NCI-H82 (cell line): ENCODE measurements at regions not wholly inside any gene's neighbourhood (a gene's known extent, or its start where the extent isn't known, plus 50 kb on each side); places are given as distances from the start of the nearest gene placed in this dataset.
A peak's percentile ranks its signal among the peaks of the same experiment; 100 is the strongest.

Source experiments
- DNase-seq: peaks from one replicate; lab custom pipeline; 2025; lab: John Stamatoyannopoulos, UW

DNA sequence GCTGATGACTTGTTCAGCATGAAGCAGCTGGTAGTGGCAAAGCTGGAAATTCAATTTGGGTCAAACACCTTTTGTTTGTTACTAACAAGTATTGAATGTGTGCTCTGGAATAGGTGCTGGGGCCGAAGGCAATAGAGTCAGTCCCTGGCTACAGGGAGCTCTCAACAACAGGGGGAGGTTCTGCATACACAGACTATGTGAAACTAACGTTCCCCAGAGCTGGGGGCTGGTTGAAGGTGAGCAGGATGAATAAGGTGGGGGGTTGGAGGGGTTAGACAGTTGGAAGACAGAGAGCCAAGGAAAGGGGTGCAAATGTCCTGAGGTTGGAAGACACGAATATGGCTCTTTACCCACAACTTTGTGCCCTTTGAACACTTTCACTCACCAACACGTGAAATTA, 84.1 kb upstream of the PLPP4 start:
- no peak for DNase-seq

DNA sequence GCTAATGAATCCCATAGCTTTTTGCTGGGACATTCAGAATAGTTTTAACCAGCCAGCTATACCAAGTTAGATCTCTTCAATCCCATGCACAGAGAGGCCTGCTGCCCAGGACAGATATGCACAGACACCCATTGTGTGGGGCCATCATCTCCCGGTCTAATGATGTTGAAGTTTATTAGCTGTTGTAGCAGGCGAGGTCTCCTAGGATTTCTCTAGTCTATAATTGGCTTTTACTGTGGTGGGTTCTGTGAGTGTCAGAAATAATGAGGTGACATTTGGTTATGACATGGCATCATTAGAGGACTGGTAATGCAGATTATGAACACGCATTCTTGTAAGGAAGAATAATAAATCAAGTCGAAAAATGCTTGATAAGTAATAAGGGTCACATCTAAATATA, 81.4 kb upstream of the PLPP4 start:
- DNase-seq, result peak; percentile 39

DNA sequence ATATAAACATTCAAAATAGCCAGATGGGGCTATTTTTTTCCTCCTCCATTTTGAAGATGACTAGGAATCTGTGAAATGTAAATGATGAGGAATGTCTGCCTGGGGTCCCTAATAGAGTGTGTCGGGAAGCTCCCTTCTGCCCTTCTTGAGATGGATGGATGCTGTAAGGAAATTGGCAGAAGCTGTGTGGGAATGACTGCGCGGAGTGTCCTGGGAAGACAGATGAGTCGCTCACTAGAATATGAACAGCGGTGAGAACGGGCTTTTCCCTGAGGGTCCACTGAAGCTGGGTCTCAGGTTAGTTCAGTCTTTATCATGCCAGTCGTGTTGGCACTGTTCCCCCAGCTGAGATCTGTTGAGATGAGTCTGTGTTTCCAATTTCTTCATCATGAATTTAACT, 75.1 kb upstream of the PLPP4 start:
- DNase-seq, result no peak

DNA sequence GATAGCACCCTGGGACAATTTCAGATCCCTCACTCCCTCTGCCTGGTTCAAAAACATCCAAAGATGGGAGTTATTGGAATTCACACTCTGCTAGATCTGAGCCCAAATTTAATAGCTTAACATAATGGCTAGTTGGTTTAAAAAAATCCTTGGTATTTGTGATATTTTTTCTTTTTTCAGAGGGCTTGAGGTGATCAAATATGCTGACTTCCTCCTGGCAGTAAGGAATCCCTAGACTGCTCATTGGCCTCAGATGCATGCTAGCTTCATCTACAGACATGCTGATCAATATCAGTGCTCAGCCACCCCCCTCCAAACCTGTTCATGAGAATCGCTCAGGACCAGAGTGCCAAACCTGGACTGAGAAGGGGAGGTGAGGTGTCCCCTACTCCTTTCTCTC, 74.7 kb upstream of the PLPP4 start:
- DNase-seq, result no peak

DNA sequence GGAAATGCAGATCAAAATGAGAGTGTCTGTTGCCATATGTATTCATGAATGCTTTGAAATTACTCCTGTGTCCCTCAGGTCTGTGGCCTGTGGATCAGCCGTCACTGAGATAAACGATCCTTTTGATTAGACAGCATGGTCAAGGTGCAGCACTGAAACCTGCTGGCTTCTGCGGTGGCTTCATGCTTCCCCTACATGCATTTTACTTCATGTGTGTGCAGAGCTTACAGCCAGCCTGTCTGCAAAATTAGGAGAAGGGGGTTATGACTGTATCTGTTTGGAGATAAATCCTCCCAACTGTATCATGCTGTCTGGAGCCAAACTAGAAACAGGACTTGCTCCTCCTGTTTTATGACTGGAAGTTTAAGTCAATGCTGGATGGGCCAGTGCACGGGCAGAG, 71.0 kb upstream of the PLPP4 start:
- no peak for DNase-seq

DNA sequence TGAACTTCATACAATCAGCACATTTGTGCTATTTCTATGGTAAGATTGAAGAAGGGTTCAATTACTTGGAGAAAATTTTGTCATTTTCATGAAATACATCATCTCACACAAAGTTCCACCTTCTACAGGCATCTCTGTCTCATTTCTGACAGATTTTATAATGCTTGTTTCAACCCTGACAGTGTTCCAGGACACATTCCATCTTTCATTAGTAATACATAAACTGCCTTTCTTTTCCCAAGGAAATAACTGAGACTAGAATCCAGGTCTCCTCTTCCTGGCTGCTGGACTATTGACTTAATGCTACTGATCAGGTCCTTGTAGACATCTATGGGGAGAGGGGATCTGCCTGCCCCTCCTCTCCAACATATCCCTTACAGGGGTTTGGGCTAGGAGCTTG, 70.1 kb upstream of the PLPP4 start:
- no peak for DNase-seq

DNA sequence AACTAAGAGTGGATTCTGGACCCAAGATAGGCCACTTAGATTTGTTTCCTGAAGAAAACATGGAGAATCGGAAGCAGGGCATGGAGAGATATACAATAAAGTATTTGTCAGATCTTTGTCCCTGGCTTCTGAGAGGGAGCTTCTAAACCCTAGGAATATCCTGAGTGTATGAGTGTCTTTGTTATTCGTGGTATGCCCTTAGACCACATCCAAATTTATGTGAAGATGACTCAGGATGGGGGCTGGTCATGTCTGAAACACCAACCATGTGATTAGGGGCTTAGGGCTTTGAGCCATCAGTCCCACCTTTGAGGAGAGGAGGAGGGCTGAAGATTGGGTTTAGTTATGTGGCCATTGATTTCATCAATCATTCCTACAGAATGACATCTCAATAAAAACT, 69.7 kb upstream of the PLPP4 start:
- no peak for DNase-seq

DNA sequence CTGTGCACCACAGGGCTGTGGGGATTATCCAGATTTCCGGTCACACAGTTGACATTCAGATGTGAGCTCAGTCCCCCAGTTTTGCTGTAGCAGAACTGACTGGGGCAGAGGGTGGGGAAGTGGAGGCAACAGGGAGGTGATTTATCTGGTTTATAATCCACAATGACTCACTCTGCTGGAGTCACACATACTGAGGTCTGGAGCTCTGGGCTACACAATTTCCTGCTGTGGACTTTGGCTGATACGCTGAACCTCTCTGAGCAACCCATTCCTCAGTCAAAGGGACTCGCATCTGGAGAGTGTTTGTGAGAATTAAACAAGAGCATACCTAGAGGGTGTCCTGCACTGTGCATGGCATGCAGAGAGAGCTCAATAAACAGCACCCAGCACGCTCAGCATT, 64.8 kb upstream of the PLPP4 start:
- no peak for DNase-seq

DNA sequence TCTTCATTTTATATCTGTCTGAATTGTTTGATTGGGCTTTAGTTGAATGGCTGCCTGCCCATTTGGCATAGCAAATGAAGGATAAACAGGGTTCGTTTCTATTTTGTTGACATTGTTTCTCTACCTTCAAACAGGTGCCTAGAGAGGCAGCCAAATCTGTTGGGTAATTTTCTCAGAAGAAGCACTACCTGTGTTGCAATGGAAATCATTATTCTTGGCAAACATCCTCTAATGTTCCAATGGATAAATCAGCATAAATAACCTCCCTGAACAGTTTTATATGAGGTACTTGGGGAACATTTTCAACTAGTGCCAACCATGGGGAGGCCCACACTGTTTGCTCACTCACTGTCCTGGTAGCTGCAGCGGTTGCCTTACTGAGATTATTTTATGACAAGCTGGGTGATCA, 64.4 kb upstream of the PLPP4 start:
- DNase-seq, result no peak

DNA sequence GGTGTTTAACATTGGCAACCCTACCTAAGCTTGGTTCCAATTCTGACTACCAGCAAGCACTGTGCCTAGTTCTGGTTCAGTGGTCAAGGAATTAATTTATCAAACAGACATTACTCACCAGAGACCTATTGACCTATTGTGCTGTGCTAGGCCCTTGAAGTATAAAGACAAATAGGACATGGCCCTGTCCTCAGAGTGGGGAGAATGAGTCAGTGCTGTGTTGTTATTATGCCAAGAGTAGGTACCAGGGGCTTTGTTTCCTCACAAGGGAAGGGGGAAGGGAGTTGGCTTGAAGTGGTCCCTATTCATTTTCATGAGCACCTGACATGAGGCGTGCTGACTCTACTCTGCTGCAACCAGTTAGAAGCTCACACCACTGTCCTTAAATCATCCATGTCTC, 62.6 kb upstream of the PLPP4 start:
- no peak for DNase-seq

DNA sequence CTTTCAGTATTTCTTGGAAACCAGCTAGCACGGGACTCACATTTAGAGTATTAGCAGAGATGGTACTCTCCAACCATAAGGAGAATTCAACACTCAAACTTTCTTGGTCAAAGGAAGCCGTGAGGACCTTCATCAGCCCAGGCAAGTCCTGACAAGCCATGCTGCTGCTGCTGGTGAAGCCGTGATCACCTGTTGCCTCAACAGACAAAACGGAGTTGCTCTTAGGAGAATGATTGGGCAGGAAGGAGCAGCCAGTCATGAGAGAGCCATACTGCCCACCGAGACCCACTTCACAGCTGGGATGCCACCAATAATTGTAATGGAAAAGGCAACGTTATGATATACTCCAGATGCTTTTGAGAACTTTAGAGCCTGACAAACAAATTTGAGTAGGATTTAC, 60.8 kb upstream of the PLPP4 start:
- DNase-seq, result no peak

DNA sequence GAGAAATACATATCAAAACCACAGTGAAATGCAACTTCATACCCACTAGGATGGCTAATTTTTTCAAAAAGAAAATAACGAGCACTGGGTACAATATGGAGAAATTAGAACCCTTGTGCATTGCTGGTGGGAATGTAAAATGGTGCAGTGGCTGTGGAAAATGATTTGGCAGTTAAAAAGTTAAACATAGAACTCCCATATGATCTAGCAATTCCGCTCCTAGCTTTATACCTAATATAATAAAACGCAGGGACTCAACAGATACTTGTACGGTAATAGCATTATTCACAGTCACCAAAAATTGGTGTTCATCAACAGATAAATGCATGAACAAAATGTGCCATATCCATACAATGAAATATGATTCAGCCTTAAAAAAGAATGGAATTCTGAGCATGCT, 58.8 kb upstream of the PLPP4 start:
- DNase-seq, result no peak

DNA sequence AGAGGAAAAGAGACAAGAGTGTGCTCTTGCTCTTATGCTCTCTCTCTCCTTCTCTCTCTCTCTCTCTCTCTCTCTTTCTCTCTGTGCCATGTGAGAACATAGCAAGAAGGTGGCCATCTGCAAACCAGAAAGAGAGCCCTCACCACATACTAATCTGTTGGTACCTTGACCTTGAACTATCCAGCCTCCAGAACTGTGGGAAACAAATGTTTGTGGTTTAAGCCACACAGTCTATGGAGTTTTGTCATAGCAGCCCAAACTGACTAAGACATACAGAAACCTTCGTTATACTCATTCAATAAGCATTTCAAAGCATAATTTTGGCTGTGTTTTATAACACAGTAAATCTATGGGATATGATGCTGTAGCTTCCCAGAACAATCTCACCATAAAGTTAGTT, 56.4 kb upstream of the PLPP4 start:
- no peak for DNase-seq

DNA sequence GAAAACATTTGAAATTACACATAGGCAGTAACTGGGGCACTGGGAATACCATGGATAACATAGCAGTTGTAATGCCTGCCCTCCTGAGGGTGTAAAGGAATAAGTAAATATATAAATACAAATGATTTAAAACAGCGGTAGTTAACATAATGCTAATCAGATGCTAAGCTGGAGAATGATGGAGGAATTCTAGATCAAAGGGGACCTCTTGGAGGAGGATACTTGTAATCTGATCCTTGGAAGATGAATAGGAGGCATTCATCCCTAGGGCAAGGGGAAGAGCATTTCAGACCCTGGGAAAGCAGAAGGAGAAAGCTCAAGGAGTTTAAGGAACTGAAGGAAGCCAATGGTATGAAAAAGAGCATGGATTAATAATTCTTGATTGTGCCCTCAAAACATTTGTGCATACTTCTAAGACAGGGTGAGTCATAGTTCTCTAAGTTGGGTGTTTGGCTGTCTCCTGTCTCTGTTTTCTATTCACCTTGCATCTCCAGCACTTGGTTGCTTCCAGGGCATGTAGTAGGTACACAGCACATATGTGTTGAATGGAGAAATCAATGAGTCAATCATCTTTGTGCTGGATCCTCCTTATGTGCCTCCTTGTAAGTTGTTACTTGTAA, 54.8 kb upstream of the PLPP4 start:
- no peak for DNase-seq

DNA sequence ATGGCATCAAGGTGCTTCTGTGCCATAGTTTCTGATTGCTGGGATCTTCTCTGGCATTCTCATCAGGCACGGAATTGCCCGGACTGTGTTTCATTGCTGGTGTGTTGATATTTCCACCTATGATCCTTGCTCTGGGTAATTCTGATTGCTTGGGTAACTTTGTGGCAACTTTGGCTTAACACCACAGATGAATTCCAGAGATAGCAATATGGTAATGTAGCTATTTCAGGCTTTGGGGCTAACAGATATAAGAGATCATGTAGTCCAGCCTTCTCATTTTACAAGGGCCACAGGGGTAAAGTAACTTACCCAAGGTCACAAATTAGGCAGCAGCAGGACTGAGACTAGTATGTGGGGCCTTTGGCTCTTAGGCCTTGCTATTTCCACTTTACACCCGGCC, 53.9 kb upstream of the PLPP4 start:
- no peak for DNase-seq

DNA sequence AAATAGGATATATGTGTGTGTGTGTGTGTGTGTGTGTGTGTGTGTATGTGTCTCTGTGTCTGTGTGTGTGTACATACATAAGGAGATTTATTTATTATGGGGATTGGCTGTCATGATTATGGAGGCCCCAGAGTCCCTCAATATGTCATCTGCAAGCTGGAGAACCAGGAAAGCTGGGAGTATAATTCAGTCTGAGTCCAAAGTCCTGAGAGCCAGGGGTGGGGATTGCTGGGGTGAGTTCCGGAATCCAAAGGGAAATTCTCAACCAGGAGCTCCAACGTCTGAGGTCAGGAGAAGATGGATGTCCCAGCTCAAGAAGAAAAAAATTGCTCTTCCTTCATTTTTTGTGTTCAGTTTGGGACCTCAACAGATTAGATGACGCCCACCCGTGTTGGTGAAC, 50.7 kb upstream of the PLPP4 start:
- DNase-seq, result peak; percentile 41
